ENCODE measurements at regions not wholly inside any gene's neighbourhood (a gene's known extent, or its start where the extent isn't known, plus 50 kb on each side); places are given as distances from the start of the nearest gene placed in this dataset.

DNA sequence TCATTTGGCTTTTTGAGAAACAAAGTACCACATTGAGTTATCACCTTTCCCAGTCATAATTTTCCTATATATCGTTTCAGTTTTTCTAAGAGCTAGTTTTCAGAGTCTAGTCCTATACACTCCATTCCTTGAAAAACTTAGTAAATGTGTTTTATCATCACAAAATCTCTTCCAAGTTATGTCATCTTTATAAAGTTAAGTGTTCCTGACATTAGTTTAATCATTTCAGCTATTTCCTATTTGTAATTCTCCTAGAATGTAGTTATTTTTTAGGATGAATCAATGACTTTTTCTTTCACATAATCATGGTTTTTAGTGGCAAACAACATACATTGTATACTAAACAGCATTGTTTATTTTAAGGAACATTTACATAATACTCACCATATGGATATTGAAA lies 191.7 kb upstream of the BET1 start:
- TF ChIP-seq, protein P1, sequence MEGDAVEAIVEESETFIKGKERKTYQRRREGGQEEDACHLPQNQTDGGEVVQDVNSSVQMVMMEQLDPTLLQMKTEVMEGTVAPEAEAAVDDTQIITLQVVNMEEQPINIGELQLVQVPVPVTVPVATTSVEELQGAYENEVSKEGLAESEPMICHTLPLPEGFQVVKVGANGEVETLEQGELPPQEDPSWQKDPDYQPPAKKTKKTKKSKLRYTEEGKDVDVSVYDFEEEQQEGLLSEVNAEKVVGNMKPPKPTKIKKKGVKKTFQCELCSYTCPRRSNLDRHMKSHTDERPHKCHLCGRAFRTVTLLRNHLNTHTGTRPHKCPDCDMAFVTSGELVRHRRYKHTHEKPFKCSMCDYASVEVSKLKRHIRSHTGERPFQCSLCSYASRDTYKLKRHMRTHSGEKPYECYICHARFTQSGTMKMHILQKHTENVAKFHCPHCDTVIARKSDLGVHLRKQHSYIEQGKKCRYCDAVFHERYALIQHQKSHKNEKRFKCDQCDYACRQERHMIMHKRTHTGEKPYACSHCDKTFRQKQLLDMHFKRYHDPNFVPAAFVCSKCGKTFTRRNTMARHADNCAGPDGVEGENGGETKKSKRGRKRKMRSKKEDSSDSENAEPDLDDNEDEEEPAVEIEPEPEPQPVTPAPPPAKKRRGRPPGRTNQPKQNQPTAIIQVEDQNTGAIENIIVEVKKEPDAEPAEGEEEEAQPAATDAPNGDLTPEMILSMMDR (IDR thresholded peaks at IDR 0.05) = no peak
- TF ChIP-seq EP300 (IDR thresholded peaks at IDR 0.05) (no peak), POLR2AphosphoS5 (IDR thresholded peaks at IDR 0.05) (no peak), POLR2A (IDR thresholded peaks at IDR 0.05) (no peak)

All from sigmoid colon (tissue), 4 donors.